HG02759 (cell line): ENCODE measurements at regions not wholly inside any gene's neighbourhood (a gene's known extent, or its start where the extent isn't known, plus 50 kb on each side); places are given as distances from the start of the nearest gene placed in this dataset.

Experiments
- ATAC-seq: cut with Tn5 transposase; IDR thresholded peaks from one replicate; pipeline ENCODE4 v1.9.1; 2021; ENCODE audit warnings: mild to moderate bottlenecking, moderate library complexity; ENCODE audit not compliant: unreplicated experiment

DNA sequence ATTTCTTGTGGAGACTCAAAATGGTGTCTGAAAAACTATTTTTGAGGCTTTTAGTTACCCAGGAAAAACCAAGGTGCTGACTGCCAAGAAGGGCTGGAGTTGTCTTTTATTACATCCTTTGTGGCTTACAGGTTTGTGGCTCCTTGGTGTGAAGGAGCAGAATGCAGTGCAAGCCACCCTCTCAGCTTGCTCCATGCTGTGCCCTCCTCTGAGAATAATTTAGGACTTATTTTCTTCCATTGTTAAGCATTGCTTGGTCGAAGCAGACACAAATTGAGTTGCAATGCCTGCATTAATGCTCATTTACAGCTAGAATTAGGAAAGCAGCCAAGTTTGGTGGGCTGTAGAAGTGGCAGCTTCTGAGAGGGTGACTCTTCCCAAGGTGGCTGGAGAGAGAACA lies 272.2 kb downstream of the KIF4B start:
- ATAC-seq, result no peak

DNA sequence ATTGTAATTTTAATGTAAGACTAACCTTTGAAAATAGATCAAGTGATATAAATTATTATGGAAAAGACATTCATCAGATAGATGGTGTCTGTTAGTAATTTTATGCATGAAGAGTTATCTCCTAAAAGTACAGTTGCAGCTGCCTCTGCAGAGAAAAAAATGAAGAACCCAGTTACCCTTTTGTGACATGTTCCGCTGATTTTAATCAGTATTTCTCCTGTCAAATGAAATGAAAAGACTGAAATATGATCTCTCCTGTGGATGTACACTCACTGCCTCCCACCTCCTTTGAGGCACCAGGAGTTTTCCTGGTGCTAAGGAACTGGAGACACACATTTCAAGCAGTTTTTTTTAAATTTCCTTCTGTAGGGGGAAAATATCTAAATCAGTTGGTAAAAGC lies 277.4 kb downstream of the KIF4B start:
- ATAC-seq, result no peak

DNA sequence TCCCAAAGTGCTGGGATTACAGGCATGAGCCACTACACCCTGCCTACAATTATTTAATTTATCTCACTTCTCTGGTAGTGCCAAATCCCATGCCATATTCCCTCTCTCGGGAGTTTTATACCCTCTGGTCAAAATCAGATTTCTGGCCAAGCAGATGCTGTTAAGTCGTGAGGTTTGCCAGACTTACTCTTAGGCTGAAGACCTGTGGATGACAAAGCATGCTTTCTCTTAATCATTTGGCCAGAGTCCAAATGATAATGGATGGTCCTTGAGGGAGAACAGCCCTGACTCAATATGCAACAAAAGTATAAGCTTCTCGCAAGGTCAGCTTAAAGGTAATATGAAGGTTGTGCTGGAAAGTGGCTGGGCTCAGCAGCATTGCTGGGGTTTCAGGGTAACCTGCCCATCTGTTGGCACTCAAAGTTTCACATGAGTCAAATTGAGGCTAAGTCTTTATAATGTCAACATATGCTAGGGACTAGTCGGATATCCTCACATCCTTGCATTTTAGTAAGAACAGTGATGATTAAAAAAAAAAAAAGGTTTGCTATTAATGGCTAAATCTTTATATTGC lies 280.1 kb downstream of the KIF4B start:
- ATAC-seq, result no peak

DNA sequence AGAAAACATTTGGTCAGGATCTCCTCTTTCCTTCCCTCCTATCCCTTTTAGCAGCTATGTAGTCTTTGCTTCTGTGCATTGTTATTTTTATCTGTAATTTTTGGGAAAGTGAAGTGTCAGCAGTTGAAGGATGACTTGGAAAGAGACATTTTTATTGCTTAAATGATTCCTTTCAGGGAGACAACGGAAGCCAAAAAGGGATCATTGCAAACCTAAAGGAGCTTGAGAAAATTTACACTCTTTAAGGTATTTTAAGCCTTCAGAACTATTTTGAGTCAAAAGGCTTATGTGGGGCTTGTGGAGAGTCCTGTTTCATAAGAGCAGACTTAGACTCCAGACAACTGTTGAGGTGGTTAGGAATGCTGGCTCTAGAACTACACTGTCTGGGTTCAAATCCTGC lies 281.6 kb downstream of the KIF4B start:
- ATAC-seq, result no peak

DNA sequence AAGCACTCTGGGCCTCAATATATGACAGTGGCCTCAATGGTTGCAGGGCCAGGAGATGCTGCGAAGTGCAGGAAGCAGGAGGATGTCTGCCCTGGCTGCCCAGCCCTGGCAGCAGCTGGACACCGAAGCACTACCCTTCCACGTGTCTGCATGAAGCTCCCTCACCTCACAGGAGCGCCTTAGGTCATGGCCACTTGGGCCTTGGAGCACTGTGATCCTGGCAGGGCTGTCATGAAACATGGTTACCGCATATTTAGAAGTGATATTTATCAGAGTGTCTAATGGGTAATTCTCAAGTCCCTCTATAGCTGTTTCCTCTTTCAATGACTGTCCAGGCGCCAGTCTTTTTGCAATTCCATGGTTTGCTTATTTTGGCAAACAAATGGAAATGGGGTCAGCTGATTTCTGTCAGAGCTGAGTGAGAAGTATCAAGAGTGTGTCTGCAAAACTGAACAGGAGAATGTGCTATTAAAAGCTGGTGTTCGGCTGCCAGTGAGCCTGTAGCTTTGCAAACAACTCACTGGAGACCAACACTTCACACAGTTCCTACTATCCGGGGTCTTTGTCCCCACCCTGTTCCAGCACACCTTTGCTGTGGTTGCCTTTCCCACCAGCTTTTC lies 285.9 kb downstream of the KIF4B start:
- ATAC-seq, result no peak

DNA sequence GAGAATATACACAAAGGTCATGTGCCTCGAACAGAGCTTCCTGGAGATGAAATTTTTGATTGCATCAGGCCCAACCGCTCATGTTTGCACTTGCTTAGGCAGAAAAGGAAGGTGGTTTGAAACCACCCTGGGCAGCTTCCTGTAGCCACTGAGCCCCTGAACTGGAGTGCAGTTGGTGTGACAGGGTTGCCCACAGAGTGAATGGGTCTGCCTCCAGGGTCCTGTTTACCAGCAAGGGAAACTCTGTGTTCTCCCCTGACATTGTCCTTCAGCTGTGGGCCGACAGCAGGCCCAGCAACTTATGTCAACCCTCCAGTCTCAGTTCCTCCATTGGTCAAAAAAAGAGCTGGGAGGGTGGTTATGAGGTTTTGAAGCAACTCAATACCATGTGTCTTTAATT lies 289.6 kb downstream of the KIF4B start:
- ATAC-seq, result no peak

DNA sequence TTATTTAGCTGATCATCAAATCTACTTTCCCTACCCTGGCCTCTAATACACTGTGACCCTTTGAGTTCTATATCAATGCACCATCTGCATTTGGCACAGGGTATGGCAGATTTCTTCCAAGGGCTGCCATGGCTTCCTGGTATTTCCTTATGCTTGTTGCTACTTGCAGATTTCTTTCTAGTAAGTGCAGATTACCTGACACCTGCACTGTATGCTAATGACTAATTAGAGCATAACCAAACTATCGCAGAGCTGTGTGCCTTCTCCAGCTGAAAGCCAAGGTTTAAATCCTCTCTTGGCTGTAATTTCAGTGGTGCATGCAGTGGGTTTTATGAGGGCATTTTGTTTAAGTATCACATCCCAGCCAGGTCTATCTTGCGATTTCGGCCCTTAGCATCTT lies 293.7 kb downstream of the KIF4B start:
- ATAC-seq, result no peak

DNA sequence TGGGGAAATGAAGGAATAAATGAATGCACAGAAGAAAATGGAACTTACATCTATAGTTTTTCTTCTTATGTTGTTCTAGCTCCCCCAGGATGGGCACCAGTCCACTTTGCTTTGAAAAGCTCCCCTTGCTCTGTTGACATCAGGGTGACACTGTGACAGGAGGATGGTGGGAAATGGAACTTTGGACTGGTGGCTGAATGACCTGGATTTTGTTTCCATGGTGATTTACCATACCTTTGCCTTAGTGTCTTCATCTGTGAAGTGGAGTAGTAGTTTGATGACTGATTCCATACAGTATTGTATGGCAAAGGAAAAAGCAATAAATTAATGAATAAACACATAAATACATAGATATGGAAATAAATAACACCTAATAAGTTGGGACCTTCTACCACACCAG lies 294.7 kb downstream of the KIF4B start:
- no peak for ATAC-seq

DNA sequence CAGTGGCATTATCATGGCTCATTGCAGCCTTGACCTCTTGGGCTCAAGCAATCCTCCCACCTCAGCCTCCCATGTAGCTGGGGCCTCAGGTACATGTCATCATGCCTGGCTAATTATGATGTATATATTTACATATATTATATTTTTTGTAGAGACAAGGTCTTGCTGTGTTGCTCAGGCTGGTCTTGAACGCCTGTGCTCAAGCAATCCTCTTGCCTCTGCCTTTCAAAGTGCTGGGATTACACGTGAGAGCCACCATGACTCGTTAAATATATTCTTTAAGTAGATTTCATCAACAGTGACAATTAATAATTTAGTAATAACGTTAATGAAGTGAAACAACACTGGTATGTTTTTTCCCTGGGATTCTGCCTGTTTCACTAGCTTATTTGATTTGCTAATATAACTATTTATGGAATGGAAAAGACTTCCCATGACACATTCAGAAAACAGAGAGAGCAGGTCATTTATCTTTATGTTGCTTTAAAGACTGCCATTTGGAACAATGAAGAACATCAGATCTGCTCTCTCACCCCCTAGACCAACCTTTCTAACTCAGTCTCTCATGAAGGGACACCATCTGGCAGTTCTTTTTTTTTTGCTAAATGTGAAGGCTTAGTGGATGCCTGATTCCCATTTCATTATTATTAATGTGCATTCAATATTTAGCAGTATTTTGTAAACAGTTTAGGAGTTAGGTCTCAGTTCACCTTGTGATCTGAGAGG lies 295.6 kb downstream of the KIF4B start:
- ATAC-seq, result no peak

DNA sequence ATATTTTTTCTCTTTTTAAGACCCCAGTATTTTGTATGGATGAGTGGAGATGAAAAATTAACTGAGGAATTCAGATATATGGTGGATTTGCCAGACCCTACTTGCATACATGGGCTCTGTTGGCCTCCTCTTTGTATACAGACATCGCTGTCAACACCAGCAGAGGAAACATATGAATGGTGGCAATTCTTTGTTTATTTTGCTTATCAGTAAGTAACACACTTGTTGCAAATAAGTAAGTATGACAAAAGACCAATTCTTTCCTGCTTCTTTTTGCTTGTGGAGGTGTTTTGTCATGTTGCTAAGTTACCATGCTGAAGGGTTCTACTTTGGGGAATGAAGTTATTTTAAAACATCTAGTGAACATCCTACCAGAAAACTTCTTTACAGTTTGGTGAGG lies 298.2 kb downstream of the KIF4B start:
- ATAC-seq, result no peak

DNA sequence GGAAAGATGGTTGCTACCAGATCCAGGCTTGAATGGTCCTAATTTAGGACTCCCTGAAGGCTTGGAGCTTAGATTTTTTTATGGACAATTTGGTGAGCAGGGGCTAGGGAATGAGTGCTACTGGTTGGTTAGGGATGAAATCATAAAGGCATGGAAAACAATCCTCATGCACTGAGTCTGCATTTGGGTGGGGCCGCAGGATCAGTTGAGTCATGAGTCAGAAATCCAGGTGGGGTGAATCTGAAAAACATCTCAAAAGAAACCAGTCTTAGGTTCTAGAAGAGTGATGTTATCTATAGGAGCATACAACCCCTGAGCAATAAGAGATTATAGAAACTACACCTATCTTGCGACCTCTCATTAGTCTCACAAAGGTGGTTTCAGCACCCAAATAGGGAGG lies 300.0 kb downstream of the KIF4B start:
- no peak for ATAC-seq

DNA sequence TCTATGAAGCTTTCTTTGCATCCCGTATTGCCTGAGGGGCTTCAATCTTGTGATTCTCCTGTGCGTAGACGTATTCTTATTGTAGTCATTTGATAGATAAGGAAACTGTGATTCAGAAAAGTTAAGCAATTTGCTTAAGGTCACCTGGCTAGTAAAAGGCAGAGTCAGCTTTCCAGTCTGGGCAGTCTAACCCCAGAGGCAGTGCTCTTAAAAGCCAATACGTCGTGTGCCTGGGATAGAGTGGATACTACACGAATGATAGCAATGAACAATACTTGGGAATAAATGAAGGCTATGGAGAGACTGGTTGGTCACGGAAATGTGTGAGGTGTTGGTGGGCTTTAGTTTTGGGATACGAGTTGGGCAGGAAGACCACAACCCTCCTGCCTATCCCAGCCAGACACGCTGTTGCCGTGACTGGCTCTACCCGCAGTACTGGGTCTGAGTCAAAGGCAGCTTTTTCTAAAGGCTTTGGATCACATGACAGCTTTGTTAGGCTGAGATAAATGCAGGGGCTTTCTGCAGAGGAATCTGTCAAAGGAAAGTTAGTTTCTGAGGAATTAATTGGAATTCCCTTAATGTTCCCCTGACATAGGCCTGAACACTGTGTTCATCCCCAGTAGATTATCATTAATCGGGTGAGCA lies 302.6 kb downstream of the KIF4B start:
- ATAC-seq, result no peak

DNA sequence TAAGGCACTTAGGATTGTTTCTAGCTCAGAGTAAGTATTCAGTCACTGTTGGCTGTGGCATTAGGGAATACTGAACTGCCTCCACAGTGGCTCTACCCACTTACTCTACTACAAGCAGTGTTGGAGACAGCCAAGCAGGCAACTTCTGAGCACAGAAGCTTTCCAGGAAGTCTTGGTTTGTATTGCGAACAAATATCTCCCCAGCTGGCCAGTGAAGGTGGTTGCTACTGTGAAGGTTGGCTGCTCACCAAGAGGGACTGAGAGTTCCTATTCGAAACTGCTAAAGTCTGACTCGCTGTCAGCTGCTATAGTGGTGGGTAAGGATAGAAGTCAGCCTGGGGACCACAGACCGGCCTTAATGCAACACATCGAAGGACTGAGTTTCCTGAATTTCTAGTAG lies 319.1 kb downstream of the KIF4B start:
- no peak for ATAC-seq

DNA sequence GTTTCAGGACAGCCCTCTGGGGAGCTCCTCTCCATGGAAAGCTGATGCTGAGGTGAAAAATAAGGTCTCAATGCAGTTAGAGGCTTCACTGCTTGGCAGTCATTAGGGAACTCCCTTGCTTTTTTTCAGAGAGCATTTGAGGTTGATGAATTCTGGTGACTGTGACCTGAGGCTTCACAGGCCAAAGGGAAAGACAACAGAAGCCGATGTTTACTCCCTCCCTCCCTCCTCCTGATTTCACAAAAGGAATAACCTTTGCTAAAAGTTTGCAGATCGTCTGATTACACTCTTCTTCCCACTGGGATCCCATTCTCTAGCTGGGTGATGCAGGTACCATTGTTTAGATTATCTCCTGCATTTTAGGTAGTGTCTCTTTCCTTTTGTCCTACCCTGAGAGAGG lies 329.4 kb downstream of the KIF4B start:
- no peak for ATAC-seq

DNA sequence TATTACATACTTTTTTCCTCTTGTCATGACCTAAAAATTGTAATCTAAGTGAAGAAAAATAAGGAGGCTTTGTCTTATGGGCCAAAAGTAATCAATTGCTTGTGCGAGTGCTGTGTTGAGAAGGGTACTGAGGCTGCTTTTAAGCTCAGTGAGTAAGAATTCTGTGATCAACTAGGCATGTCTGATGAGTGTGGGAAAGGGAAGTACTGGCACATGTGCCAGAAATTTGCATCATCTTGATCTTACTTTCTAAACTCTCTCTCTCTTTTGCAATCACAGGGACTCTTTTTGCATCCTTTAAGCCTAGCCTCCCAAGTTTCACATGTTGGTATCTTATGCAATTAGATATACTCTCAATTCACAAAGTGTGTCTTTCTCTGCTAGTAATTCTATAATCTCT lies 329.9 kb downstream of the KIF4B start:
- no peak for ATAC-seq

DNA sequence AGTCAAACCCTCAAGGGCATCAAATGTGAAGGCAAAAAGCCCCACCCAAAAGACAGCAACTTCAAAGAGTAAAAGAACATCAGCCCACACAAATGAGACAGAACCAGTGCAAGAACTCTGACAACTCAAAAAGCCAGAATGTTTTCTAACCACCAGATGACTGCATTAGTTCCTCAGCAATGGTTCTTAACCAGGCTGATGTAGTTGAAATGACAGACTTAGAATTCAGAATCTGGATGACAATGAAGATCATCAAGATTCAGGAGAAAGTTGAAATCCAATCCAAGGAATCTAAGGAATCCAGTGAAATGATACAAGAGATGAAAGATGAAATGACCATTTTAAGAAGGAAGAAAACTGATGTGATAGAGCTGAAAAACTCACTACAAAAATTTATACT lies 339.7 kb downstream of the KIF4B start:
- no peak for ATAC-seq

DNA sequence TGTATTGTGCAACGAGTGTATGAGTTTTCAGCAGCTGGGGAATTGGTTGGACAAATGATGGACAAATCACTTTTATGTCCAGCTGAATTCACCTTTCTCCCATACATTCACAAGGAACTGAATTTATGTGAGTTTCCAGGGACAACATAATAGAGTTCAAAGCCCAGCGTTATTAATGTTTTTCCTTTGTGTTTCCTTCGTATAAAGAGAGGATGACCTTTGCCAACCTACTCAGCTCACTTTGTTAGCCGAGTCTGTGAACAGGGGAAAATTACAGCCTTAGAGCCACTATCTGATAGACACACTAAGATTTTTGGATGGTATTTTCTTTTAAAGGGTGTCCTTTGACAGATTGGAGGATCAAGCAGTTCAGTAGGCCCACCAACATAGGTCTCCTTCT lies 352.5 kb downstream of the KIF4B start:
- ATAC-seq, result no peak

DNA sequence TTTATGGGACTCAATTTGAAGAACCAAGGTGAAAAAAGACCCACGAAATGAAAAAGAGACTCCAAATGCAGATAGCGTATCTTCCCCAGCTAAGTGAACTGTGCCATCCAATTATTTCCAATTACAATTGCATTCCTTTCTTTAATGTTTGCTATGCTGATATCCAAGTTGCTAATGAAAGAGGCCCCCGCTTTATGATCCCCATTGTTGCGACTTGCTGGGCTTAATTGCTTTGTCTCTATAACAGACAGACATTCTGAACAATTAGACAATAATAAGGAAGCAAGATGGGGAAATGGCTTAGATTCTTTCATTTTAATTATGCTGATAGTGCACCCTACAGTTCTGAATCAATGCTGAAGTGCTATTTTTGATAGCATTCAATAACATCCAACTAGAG lies 354.3 kb downstream of the KIF4B start:
- ATAC-seq, result no peak

DNA sequence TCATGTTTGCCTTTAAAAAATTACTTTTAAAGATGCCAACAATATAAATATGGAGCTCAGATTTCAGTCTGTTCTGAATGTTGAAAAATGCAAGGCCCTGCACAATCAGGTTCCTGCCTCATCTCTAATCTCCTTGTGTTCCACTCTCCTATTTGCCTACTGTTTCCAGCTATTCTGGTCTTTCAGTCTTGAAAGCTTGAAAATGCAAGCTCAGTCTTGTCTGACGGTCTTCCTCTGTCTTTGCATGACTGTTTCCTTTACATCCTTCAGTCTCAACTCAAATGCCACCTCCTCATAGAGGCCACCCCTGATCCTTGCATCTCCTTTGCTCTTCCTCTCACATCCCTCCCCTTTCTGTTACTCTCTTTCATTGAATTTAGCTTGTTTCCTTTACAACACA lies 354.9 kb downstream of the KIF4B start:
- ATAC-seq, result no peak

DNA sequence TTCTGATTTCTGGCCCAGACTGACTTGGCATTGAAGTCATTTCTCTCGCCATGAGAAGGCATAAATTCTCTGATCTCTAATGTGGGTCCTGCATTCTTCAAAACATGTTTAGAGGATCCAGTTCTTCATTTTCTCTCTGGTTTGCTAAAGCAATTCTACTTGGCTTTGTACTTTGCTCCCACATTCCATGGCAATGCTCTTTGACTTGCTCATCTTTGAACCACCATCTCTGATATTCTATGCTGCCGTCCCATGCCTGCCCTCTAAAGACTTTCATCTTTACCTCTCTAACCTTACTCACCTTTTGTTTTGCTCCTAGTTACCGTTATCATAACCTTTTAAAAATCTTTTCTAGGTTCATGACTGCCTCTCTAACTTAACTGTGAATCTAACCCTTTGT lies 366.9 kb downstream of the KIF4B start:
- no peak for ATAC-seq

DNA sequence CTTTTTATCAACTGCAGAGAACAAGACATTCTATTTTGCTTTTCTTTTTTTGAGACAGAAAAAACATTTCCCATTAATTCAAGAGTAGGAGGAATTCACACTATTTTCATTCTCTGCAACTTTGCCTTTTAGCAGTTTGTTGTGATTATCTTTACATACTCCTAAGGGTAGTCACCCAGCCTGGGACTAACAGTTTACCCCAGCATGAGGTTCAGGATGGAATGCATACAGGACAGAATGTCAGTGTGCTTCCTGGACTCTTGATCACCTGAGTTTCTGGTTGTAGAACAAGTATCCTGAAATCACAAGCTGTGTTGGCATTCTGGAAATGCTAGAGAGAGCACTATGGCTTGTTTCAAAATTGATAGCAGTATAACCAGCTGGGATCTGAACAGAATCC lies 368.1 kb downstream of the KIF4B start:
- ATAC-seq, result no peak

DNA sequence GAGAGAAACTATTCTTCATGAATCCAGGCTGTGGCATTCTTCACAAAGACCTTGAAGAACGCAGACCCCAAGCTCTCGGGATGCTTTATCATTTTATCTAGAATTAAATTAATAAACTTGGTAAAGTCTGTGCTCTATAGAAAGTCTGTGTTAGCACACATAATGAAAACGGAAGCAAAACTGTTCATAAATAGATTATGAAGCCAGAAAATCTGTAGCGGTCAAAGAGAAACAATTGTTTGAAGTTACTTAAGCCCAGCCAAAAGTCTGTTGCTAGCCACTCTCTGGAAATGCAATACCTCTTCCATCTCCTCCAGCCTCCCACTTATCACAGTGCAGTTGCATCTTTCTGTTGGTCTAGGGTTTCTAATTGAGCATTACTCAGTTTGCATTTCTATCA lies 375.9 kb downstream of the KIF4B start:
- no peak for ATAC-seq
